Smooth muscle cell (in vitro differentiated cells): ENCODE measurements at regions not wholly inside any gene's neighbourhood (a gene's known extent, or its start where the extent isn't known, plus 50 kb on each side); places are given as distances from the start of the nearest gene placed in this dataset.

Experiments used
- DNase-seq: peaks from one replicate; lab custom pipeline; 2025; ENCODE audit not compliant: unreplicated experiment; lab: John Stamatoyannopoulos, UW
- H2AFZ ChIP-seq: fragments of 200-600 bp; sonication (generic); 2 replicates; pipeline ENCODE4 v1.6.0; 2016; ENCODE audit warnings: antibody characterized with exemption, low read depth, mild to moderate bottlenecking
- H3F3A ChIP-seq: fragments of 200-600 bp; sonication (generic); 2 replicates; pipeline ENCODE4 v1.6.0; 2017; ENCODE audit warnings: antibody characterized with exemption, low read depth
- H3K27ac ChIP-seq: fragments of 200-600 bp; sonication (generic); 2 replicates; pipeline ENCODE4 v1.5.1; 2016; ENCODE audit warnings: low read depth, mild to moderate bottlenecking
- H3K27me3 ChIP-seq: fragments of 200-600 bp; sonication (generic); 2 replicates; pipeline ENCODE4 v1.6.1; 2016; ENCODE audit warnings: low read depth, mild to moderate bottlenecking
- H3K36me3 ChIP-seq: fragments of 200-600 bp; sonication (generic); 2 replicates; pipeline ENCODE4 v1.5.1; 2016; ENCODE audit warnings: low read depth
- H3K4me1 ChIP-seq: fragments of 200-600 bp; sonication (generic); 2 replicates; pipeline ENCODE4 v1.5.1; 2016; ENCODE audit warnings: low read depth
- H3K4me2 ChIP-seq: fragments of 200-600 bp; sonication (generic); 2 replicates; pipeline ENCODE4 v1.6.0; 2016; ENCODE audit warnings: mild to moderate bottlenecking
- H3K4me3 ChIP-seq: fragments of 200-600 bp; sonication (generic); 2 replicates; pipeline ENCODE4 v1.5.1; 2016; ENCODE audit warnings: mild to moderate bottlenecking
- H3K79me2 ChIP-seq: fragments of 200-600 bp; sonication (generic); 2 replicates; pipeline ENCODE4 v1.6.0; 2016; ENCODE audit warnings: low read depth, mild to moderate bottlenecking
- H3K9ac ChIP-seq: fragments of 200-600 bp; sonication (generic); 2 replicates; pipeline ENCODE4 v1.6.0; 2016; ENCODE audit warnings: low read depth
- H3K9me3 ChIP-seq: fragments of 200-600 bp; sonication (generic); replicated peaks from 2 replicates; pipeline ENCODE4 v1.5.1; 2016; ENCODE audit warnings: low read depth
- H4K20me1 ChIP-seq: fragments of 200-600 bp; sonication (generic); 2 replicates; pipeline ENCODE4 v1.6.0; 2016; ENCODE audit warnings: low read depth
- CTCF ChIP-seq: fragments of 200-600 bp; sonication (generic); IDR thresholded peaks from 2 replicates; pipeline ENCODE4 v1.5.1; 2017; ENCODE audit warnings: borderline replicate concordance, mild to moderate bottlenecking, antibody characterized with exemption; ENCODE audit not compliant: insufficient read depth, poor library complexity, severe bottlenecking
- WGBS: methylation state at CpG from one replicate; pipeline ENCODE4 v1.1.7; 2016; ENCODE audit warnings: low lambda C conversion rate; 5-methylcytosine and 5-hydroxymethylcytosine counted together

DNA sequence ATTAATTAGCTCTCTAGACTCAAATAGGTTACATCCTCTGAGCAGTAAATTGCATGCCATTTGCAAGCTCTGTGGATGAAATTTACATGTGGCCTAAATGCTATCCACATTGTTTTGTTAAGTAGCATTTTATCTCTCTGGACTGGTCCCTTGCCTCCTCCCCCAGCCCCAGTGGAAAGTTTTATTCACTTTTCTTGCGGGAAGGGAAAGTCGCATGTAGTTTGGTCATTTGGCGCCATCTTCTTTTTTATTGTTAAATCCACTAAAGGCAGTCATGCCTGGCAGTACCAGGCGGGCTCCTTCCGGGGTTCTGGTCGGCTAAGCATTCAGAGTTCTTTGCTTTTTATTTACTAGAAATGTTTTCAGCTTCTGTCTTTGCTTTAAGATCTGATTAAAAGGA, 188.7 kb downstream of the TM9SF2 start:
- no peak for DNase-seq
- Histone ChIP-seq H3K9ac (no peak overlapping the region), H3F3A (no peaks in the 10 kb centered on the region), H3K36me3 (no peaks in the 10 kb centered on the region), H2AFZ (no peak overlapping the region), H3K27me3 (peaks cover 40% of the 10 kb centered on the region), H4K20me1 (no peaks in the 10 kb centered on the region), H3K9me3 (no peaks in the 10 kb centered on the region), H3K27ac (no peak overlapping the region), H3K4me1 (peaks cover 71% of the 10 kb centered on the region), H3K4me3 (no peak overlapping the region), H3K4me2 (peak overlapping the region; percentile 47), H3K79me2 (no peaks in the 10 kb centered on the region)
- WGBS, result 18% methylated on average over 6 of the region's 6 CpGs
- no peak for TF ChIP-seq CTCF

DNA sequence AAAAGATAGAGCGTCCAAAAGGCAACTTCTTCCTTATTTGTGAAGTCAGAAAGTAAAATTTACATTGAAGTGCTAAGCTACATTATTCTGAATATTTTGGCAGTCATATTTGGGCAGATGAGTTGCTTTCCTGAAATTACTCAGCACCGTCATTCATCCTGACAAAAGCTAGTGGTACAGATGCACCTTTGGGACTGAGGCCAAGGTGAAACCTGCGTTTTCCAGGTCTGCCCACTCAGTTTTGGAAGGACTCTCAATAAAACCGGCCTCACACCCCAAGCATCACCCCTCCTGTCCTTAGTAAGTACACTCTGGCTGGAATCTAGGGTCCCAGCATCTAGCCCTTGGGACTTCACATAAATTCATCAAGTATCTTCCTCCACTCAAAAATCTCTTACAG, 187.5 kb downstream of the TM9SF2 start:
- Histone ChIP-seq H3K9me3 (no peaks in the 10 kb centered on the region), H2AFZ (no peak overlapping the region), H3K27ac (no peak overlapping the region), H3K9ac (no peak overlapping the region), H3K27me3 (peaks cover 30% of the 10 kb centered on the region), H3K79me2 (no peaks in the 10 kb centered on the region), H4K20me1 (no peaks in the 10 kb centered on the region), H3K4me2 (peak overlapping the region; percentile 71), H3K36me3 (no peaks in the 10 kb centered on the region), H3F3A (no peaks in the 10 kb centered on the region), H3K4me1 (peaks cover 67% of the 10 kb centered on the region), H3K4me3 (no peak overlapping the region)
- TF ChIP-seq CTCF, result no peak
- 41% methylated on average over 4 of the region's 4 CpGs for WGBS
- DNase-seq, result no peak

GRCh38 chr13:99687723-99688397, 186.6 kb downstream of the TM9SF2 start:
- Histone ChIP-seq H3K79me2 (no peaks in the 10 kb centered on the region), H2AFZ (no peak overlapping the region), H4K20me1 (no peaks in the 10 kb centered on the region), H3K4me2 (peak overlapping the region; percentile 71), H3K9ac (no peak overlapping the region), H3K36me3 (no peaks in the 10 kb centered on the region), H3K27me3 (peaks cover 24% of the 10 kb centered on the region), H3K4me3 (no peak overlapping the region), H3K9me3 (no peaks in the 10 kb centered on the region), H3K4me1 (peaks cover 60% of the 10 kb centered on the region), H3F3A (no peaks in the 10 kb centered on the region), H3K27ac (peak overlapping the region; percentile 45)
- DNase-seq, result no peak
- TF ChIP-seq CTCF, result no peak
- 34% methylated on average over 5 of the region's 5 CpGs for WGBS

GRCh38 chr13:99686944-99687411, 185.7 kb downstream of the TM9SF2 start:
- DNase-seq, result no peak
- WGBS, result 47% methylated on average over 6 of the region's 6 CpGs
- H4K20me1 ChIP-seq, result no peaks in the 10 kb centered on the region
- peaks cover 20% of the 10 kb centered on the region for H3K27me3 ChIP-seq
- H3K9me3 ChIP-seq, result no peaks in the 10 kb centered on the region
- no peak overlapping the region for H3K9ac ChIP-seq
- TF ChIP-seq CTCF, result no peak
- H3F3A ChIP-seq, result no peaks in the 10 kb centered on the region
- H3K36me3 ChIP-seq, result no peaks in the 10 kb centered on the region
- H3K27ac ChIP-seq, result no peak overlapping the region
- H3K4me1 ChIP-seq, result peaks cover 60% of the 10 kb centered on the region
- H3K79me2 ChIP-seq, result no peaks in the 10 kb centered on the region
- no peak overlapping the region for H2AFZ ChIP-seq
- H3K4me2 ChIP-seq, result peak overlapping the region; percentile 58
- no peak overlapping the region for H3K4me3 ChIP-seq
